H1 (cell line): ENCODE measurements at regions not wholly inside any gene's neighbourhood (a gene's known extent, or its start where the extent isn't known, plus 50 kb on each side); places are given as distances from the start of the nearest gene placed in this dataset.

ENCODE experiments used
- CBX8 ChIP-seq: fragments of 300-800, 300-1000 bp; sonication (generic); IDR thresholded peaks from 2 replicates; pipeline ENCODE4 v1.7.1; 2016; ENCODE audit warnings: low read depth, low read length, borderline replicate concordance
- EGR1 ChIP-seq: IDR thresholded peaks from 2 replicates; pipeline ENCODE4 v1.6.1; 2011; ENCODE audit warnings: low read depth, low read length, borderline replicate concordance
- RNF2 ChIP-seq: fragments of 200-900, 300-1000 bp; sonication (generic); IDR thresholded peaks from 2 replicates; pipeline ENCODE4 v1.7.1; 2016; ENCODE audit warnings: borderline replicate concordance, low read depth, mild to moderate bottlenecking, antibody characterized with exemption, low read length; ENCODE audit not compliant: poor library complexity, severe bottlenecking; ENCODE audit errors: missing control alignments
- TF ChIP-seq, protein P1 (sequence below): fragments of 300-600 bp; sonication (generic); IDR thresholded peaks from 2 replicates; pipeline ENCODE4 v1.7.1; 2012; ENCODE audit warnings: low read length, moderate library complexity, mild to moderate bottlenecking, inconsistent platforms; ENCODE audit not compliant: insufficient replicate concordance

DNA sequence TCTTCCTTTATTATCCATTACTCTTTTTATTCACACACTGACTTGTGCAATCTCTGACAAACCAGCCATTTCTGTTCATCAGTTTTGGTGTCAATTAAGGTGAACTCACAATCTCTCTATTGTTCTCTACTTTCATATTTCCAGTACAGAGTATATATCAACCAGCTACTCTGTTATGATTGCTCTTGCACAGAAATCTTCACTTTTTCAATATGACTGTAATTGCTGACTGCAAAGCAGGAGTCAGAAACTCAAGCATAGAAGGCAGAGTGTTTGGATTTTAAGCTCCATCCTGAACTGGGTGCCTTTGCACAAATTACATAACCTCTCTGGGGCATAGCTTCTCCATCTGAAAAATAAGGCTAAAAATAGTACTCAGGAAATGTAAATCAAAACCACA lies 1042.0 kb downstream of the GRM8 start (continued):
- TF ChIP-seq, protein P1, sequence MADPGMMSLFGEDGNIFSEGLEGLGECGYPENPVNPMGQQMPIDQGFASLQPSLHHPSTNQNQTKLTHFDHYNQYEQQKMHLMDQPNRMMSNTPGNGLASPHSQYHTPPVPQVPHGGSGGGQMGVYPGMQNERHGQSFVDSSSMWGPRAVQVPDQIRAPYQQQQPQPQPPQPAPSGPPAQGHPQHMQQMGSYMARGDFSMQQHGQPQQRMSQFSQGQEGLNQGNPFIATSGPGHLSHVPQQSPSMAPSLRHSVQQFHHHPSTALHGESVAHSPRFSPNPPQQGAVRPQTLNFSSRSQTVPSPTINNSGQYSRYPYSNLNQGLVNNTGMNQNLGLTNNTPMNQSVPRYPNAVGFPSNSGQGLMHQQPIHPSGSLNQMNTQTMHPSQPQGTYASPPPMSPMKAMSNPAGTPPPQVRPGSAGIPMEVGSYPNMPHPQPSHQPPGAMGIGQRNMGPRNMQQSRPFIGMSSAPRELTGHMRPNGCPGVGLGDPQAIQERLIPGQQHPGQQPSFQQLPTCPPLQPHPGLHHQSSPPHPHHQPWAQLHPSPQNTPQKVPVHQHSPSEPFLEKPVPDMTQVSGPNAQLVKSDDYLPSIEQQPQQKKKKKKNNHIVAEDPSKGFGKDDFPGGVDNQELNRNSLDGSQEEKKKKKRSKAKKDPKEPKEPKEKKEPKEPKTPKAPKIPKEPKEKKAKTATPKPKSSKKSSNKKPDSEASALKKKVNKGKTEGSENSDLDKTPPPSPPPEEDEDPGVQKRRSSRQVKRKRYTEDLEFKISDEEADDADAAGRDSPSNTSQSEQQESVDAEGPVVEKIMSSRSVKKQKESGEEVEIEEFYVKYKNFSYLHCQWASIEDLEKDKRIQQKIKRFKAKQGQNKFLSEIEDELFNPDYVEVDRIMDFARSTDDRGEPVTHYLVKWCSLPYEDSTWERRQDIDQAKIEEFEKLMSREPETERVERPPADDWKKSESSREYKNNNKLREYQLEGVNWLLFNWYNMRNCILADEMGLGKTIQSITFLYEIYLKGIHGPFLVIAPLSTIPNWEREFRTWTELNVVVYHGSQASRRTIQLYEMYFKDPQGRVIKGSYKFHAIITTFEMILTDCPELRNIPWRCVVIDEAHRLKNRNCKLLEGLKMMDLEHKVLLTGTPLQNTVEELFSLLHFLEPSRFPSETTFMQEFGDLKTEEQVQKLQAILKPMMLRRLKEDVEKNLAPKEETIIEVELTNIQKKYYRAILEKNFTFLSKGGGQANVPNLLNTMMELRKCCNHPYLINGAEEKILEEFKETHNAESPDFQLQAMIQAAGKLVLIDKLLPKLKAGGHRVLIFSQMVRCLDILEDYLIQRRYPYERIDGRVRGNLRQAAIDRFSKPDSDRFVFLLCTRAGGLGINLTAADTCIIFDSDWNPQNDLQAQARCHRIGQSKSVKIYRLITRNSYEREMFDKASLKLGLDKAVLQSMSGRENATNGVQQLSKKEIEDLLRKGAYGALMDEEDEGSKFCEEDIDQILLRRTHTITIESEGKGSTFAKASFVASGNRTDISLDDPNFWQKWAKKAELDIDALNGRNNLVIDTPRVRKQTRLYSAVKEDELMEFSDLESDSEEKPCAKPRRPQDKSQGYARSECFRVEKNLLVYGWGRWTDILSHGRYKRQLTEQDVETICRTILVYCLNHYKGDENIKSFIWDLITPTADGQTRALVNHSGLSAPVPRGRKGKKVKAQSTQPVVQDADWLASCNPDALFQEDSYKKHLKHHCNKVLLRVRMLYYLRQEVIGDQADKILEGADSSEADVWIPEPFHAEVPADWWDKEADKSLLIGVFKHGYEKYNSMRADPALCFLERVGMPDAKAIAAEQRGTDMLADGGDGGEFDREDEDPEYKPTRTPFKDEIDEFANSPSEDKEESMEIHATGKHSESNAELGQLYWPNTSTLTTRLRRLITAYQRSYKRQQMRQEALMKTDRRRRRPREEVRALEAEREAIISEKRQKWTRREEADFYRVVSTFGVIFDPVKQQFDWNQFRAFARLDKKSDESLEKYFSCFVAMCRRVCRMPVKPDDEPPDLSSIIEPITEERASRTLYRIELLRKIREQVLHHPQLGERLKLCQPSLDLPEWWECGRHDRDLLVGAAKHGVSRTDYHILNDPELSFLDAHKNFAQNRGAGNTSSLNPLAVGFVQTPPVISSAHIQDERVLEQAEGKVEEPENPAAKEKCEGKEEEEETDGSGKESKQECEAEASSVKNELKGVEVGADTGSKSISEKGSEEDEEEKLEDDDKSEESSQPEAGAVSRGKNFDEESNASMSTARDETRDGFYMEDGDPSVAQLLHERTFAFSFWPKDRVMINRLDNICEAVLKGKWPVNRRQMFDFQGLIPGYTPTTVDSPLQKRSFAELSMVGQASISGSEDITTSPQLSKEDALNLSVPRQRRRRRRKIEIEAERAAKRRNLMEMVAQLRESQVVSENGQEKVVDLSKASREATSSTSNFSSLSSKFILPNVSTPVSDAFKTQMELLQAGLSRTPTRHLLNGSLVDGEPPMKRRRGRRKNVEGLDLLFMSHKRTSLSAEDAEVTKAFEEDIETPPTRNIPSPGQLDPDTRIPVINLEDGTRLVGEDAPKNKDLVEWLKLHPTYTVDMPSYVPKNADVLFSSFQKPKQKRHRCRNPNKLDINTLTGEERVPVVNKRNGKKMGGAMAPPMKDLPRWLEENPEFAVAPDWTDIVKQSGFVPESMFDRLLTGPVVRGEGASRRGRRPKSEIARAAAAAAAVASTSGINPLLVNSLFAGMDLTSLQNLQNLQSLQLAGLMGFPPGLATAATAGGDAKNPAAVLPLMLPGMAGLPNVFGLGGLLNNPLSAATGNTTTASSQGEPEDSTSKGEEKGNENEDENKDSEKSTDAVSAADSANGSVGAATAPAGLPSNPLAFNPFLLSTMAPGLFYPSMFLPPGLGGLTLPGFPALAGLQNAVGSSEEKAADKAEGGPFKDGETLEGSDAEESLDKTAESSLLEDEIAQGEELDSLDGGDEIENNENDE = no peak
- TF ChIP-seq EGR1 (no peak), RNF2 (no peak), CBX8 (no peak)
